ENCODE measurements at regions not wholly inside any gene's neighbourhood (a gene's known extent, or its start where the extent isn't known, plus 50 kb on each side); places are given as distances from the start of the nearest gene placed in this dataset.
"Not testable (repeated sequence)": the region's sequence is repeated elsewhere in the genome, so short reads cannot be mapped to it uniquely, and the experiment has no call there.

DNA sequence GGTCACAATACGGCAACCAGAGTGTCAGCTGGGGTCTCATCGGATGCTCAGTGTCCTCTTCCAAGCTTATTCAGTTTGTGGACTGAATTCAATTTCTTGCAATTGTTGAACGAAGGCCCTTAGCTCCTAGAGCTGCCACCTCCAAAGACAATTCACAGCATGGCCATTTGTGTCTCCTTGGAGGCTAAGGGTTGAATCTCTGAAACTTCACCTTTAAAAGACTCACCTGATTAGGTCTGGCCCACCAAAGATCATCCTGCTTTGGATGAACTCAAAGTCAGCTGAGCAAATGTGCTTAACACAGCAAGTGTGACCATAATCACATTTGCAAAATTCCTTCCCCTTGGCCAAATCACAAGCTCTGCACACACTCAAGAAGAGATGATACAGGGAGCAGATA lies 175.9 kb downstream of the OTOP1 start:
- DNase-seq: not testable (repeated sequence)

DNA sequence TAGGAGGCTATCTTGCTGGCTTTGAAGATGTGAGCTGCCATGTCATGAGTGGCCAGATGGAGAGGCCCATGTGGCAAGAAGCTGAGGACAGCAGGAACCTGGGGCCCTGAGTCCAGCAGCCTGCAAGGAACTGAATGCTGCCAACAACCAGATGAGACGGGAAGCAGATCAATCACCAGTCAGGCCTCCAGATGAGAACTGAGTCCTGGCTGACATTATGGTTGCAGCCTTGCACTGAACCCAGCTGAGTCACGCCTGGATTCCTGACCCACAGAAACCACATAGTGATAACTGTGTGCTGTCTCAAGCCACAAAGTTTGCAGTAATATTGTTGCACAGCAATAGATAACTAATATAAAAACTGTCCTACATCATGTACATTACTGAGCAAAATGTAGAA lies 173.8 kb downstream of the OTOP1 start:
- not testable (repeated sequence) for DNase-seq

DNA sequence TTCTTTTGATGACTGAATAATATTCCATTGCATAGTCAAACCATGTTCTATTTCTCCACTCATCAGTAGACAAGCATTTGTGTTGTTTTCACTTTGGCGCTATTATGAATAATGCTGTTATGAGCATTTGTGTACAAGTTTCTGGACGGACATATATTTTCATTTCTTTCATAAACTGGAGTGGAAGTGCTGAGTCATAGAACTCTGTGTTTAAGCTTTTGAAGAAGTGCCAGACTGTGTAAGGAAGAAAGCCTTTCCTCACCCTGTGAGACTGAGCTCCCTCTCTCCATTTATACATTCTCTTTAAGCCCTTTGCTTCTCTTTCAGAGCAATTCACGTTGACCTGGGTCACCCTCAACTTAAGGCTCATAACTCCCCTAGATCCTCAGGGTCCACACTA lies 169.5 kb downstream of the OTOP1 start:
- not testable (repeated sequence) for DNase-seq

DNA sequence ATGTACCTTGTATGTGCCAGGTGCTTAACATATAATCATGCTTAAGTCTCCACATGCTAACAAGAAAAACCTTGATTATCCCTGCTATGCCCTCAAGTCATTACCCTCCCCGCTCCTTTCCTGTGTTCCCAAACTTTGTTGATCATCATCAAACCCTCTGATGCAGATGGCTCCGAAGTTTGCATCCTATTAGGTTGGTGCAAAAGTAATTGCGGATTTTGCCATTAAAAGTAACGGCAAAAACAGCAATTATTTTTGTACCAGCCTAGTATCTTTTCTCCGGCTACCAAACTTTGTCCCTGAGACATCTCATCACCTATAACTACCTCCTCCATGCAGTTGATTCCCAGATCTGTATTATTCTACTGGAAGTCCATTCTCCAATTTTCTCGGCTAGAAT lies 142.6 kb downstream of the OTOP1 start:
- DNase-seq: not testable (repeated sequence)

DNA sequence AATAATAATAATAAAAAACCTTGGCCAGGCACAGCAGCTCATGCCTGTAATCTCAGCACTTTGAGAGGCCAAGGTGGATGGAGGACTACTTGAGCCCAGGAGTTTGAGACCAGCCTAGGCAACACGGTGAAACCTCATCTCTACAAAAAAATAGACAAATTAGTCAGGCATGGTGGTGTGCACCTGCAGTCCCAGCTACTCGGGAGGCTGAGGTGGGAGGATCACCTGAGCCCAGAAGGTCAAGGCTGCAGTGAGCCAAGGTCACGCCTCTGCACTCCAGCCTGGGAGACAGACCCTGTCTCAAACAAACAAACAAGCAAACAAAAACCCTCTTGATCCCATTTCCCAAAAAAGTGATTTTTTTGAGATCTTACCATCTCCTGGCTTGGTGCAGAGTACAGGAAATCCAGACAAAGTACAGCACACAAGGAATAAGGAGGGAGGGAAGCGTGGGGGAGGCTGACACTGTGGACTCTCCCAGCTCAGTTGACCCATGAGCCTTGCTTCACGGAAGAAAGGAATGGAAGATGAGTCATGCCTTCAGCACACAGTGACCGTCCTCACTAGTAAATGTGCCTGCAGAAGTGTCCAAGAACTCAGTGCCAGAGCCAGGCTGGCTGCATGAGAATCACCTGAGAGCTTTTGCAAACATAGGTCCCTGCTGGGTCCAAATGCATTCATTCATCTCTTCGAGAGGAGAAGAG lies 136.9 kb downstream of the OTOP1 start:
- DNase-seq: not testable (repeated sequence)

DNA sequence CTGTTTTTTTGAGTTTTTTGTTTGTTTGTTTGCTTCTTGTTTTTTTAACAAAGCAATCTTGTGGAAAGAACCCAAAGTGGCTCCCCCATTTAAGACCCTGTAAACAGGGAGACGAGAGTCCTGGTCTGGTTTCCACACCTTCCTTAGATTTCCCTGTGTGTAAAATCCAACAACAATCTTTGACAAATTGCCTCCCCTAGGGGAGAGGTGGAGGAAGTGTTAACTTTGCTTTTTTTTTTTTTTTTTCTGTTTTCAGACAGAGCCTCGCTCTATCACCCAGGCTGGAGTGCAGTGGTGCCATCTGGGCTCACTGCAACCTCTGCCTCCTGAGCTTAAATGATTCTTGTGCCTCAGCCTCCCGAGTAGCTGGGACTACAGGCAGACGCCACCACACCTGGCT lies 136.0 kb downstream of the OTOP1 start:
- not testable (repeated sequence) for DNase-seq

DNA sequence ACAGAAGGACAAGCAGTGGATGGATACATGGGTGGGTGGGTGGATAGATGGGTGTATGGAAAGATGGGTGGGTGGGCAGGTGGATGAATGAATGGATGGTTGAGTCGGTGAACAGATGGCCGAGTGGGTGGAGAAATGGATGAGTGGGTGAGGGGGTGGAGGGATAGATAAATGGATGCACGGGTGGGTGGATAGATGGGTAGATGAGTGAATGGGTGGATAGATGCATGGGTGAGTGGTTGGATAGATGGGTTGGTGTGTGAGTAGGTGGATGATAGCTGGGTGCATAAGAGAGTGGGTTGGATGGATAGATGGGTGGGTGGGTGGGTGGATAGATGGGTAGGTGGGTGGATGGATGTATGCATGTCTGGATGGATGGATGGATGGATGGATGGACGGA lies 134.6 kb downstream of the OTOP1 start:
- DNase-seq: not testable (repeated sequence)

DNA sequence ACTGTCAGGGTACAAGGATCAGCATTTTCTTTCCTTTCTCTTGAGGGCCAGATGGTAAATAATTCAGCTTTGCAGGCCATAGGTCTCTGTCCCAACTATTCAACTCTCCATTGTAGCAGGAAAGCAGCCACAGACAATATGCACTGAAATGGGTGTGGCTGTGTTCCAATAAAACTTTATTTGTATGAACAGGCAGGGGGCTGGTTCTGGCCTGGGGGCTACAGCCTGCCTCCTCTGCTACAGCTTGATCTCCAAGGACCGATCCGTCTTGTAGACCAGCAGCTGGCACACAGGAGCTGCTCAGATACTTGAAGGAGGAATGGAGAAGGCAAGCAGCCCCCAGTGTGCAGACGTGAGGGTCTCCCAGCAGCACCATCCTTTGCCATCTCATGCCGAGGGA lies 127.1 kb downstream of the OTOP1 start:
- not testable (repeated sequence) for DNase-seq

DNA sequence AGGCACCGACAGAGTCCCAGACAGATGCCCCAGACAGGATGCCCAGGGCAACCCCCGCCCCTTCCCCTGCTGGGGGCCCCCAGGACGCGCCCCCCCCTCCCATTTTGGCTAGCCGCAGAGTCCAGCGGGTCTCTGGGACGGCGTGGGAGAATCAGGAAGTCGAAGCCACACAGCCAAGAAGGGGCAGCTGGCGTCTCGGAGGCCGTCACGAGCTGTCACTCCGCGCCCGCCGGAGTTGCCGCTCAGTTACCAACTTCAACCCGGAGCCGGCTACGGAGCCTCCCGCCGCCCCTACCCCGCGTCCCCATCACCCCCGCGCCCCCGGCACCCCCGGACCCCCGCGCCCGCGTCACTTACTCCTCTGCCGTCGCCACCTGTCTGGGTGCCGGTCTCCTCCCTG lies 119.8 kb downstream of the OTOP1 start:
- not testable (repeated sequence) for DNase-seq

DNA sequence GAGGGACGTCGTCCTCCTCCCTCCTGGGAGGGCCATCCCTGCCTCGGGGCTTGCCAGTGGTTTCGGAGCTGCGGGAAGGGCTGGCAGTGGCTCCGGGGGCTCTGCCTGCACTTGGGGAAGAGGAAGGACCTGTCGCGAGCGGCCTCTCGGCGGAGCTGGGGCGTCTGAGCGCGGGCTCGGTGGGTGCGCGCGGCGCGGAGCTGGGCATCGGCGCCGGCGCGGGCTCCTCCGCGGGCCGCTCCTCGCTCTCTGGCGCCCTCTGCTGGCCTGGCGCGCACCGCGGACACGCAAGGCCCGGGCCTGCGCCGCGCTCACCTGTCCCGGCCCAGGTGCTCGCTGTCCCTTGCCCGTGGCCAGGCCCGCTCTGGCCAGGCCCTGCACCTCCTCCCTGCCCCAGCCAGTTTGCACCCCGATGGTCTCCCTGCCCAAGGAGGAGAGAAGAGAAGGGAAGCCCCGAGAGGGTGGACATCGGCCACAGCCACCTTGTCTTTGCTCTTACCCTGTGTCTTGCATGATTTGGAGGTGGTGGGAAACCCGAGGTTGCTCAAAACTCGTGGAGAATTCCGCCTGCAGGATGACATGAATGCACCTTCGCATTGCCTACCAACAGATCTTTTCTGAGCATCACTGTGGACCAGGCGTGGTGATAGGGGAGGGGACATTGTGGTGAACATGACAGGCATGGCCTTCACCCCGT lies 119.2 kb downstream of the OTOP1 start:
- peak; percentile 61 for DNase-seq

DNA sequence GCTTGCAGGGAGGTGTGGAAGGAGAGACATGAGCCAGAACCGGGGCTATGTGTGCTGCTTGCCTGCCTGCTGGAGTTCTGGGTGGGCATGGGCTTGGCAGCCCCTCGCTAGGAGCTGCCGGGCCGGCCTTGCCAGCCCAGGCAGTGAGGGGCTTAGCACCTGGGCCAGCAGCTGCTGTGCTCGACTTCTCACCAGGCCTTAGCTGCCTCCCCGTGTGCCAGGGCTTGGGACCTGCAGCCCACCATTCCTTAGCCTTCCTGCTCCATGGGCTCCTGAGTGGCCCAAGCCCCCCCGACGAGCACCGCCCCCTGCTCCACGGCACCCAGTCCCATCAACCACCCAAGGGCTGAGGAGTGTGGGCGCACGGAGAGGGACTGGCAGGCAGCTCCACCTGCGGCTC lies 111.3 kb downstream of the OTOP1 start:
- DNase-seq: not testable (repeated sequence)

DNA sequence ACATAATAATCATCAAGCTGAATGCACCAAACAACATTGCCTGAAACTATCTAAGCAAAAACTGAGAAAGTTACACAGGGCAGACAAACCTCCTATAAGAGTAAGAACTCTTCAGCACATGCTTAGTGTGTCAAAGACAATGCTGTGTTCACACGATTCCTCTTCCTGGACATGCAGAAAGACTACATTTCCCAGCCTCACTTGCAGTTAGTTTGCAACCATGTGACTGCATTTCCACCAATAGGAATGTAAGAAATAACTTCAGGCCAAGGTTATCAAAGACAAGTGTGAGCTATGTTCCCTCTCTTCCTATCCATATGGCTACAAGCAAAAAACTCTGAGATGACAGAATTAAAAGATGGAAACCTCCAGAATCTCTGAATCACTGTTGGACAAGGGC lies 109.8 kb downstream of the OTOP1 start:
- not testable (repeated sequence) for DNase-seq

DNA sequence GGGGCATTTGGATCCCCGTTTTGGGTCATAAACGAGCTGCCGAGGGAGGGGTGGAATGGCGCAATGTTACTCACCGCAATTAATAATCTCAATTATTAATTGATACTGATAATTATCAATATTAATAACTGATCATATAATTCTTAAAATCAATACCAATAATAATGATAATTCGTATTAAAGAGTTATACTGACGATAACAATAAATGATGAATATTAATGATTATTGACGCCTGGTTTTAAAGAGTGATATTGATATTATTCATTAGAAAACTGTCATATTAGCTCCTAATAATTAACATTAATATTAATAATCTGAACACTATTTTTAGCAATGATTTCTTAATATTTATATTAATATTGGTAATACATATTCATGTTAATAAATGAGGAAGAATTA lies 92.4 kb downstream of the OTOP1 start:
- not testable (repeated sequence) for DNase-seq

DNA sequence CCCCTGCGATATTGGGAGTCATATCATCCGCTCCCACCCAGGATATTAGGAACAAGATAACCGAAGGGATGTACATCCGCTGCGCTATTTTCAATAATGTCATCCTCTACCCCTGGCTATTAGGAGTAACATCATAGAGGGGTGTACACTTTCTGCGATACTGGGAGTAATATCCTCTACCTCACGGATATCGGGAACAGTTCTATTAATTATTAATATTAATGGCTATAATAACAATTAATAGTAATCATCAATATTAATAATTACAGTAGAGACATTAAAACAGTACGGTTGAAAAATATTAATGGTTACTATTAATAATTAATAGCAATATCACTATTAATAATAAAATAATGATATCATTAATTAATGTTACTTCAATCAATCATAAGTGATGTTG lies 90.1 kb downstream of the OTOP1 start:
- not testable (repeated sequence) for DNase-seq
